ENCODE measurements at regions not wholly inside any gene's neighbourhood (a gene's known extent, or its start where the extent isn't known, plus 50 kb on each side); places are given as distances from the start of the nearest gene placed in this dataset.

DNA sequence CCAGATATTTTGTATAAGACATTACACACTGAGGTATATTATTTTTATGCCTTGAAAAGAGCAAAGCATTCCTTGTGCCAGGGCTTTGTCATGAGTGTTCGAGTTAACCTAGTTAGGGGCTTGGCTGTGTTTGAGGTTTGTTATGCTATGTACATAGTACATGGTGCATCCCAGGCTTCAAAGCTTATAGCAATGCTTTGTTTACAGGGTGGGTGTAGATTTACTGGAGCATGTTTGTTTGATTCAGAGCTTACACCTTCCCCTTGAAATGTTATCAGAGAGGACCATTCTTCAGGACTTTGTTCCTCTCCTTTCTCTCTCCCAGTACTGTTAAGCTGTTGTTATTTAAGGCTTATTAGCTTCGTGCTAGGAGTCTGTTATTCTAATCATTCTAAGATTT, 738.7 kb upstream of the LRRTM4 start (continued):
- TF ChIP-seq, protein P1, sequence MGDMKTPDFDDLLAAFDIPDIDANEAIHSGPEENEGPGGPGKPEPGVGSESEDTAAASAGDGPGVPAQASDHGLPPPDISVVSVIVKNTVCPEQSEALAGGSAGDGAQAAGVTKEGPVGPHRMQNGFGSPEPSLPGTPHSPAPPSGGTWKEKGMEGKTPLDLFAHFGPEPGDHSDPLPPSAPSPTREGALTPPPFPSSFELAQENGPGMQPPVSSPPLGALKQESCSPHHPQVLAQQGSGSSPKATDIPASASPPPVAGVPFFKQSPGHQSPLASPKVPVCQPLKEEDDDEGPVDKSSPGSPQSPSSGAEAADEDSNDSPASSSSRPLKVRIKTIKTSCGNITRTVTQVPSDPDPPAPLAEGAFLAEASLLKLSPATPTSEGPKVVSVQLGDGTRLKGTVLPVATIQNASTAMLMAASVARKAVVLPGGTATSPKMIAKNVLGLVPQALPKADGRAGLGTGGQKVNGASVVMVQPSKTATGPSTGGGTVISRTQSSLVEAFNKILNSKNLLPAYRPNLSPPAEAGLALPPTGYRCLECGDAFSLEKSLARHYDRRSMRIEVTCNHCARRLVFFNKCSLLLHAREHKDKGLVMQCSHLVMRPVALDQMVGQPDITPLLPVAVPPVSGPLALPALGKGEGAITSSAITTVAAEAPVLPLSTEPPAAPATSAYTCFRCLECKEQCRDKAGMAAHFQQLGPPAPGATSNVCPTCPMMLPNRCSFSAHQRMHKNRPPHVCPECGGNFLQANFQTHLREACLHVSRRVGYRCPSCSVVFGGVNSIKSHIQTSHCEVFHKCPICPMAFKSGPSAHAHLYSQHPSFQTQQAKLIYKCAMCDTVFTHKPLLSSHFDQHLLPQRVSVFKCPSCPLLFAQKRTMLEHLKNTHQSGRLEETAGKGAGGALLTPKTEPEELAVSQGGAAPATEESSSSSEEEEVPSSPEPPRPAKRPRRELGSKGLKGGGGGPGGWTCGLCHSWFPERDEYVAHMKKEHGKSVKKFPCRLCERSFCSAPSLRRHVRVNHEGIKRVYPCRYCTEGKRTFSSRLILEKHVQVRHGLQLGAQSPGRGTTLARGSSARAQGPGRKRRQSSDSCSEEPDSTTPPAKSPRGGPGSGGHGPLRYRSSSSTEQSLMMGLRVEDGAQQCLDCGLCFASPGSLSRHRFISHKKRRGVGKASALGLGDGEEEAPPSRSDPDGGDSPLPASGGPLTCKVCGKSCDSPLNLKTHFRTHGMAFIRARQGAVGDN (CRISPR knock-in tag; IDR thresholded peaks at IDR 0.05) = no peak
- TF ChIP-seq, protein P2, sequence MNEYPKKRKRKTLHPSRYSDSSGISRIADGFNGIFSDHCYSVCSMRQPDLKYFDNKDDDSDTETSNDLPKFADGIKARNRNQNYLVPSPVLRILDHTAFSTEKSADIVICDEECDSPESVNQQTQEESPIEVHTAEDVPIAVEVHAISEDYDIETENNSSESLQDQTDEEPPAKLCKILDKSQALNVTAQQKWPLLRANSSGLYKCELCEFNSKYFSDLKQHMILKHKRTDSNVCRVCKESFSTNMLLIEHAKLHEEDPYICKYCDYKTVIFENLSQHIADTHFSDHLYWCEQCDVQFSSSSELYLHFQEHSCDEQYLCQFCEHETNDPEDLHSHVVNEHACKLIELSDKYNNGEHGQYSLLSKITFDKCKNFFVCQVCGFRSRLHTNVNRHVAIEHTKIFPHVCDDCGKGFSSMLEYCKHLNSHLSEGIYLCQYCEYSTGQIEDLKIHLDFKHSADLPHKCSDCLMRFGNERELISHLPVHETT (CRISPR knock-in tag; conservative IDR thresholded peaks at IDR 0.05) = no peak
- TF ChIP-seq SUZ12 (IDR thresholded peaks at IDR 0.05; ENCODE audit: low read depth, low read length) = no peak
- peak; percentile 91 for TF ChIP-seq DPF2 (CRISPR knock-in tag; IDR thresholded peaks at IDR 0.05; ENCODE audit: borderline replicate concordance, low read depth)
- no peak for TF ChIP-seq SP2 (CRISPR knock-in tag; IDR thresholded peaks at IDR 0.05)
- no peak for TF ChIP-seq ZNF567 (CRISPR knock-in tag; IDR thresholded peaks at IDR 0.05; ENCODE audit: borderline replicate concordance)
- TF ChIP-seq, protein P3, sequence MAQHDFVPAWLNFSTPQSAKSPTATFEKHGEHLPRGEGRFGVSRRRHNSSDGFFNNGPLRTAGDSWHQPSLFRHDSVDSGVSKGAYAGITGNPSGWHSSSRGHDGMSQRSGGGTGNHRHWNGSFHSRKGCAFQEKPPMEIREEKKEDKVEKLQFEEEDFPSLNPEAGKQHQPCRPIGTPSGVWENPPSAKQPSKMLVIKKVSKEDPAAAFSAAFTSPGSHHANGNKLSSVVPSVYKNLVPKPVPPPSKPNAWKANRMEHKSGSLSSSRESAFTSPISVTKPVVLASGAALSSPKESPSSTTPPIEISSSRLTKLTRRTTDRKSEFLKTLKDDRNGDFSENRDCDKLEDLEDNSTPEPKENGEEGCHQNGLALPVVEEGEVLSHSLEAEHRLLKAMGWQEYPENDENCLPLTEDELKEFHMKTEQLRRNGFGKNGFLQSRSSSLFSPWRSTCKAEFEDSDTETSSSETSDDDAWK (CRISPR knock-in tag; IDR thresholded peaks at IDR 0.05) = no peak
- TF ChIP-seq, protein P4, sequence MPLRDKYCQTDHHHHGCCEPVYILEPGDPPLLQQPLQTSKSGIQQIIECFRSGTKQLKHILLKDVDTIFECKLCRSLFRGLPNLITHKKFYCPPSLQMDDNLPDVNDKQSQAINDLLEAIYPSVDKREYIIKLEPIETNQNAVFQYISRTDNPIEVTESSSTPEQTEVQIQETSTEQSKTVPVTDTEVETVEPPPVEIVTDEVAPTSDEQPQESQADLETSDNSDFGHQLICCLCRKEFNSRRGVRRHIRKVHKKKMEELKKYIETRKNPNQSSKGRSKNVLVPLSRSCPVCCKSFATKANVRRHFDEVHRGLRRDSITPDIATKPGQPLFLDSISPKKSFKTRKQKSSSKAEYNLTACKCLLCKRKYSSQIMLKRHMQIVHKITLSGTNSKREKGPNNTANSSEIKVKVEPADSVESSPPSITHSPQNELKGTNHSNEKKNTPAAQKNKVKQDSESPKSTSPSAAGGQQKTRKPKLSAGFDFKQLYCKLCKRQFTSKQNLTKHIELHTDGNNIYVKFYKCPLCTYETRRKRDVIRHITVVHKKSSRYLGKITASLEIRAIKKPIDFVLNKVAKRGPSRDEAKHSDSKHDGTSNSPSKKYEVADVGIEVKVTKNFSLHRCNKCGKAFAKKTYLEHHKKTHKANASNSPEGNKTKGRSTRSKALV (CRISPR knock-in tag; IDR thresholded peaks at IDR 0.05) = no peak
- no peak for TF ChIP-seq CENPX (CRISPR knock-in tag; IDR thresholded peaks at IDR 0.05)
- TF ChIP-seq, protein P5, sequence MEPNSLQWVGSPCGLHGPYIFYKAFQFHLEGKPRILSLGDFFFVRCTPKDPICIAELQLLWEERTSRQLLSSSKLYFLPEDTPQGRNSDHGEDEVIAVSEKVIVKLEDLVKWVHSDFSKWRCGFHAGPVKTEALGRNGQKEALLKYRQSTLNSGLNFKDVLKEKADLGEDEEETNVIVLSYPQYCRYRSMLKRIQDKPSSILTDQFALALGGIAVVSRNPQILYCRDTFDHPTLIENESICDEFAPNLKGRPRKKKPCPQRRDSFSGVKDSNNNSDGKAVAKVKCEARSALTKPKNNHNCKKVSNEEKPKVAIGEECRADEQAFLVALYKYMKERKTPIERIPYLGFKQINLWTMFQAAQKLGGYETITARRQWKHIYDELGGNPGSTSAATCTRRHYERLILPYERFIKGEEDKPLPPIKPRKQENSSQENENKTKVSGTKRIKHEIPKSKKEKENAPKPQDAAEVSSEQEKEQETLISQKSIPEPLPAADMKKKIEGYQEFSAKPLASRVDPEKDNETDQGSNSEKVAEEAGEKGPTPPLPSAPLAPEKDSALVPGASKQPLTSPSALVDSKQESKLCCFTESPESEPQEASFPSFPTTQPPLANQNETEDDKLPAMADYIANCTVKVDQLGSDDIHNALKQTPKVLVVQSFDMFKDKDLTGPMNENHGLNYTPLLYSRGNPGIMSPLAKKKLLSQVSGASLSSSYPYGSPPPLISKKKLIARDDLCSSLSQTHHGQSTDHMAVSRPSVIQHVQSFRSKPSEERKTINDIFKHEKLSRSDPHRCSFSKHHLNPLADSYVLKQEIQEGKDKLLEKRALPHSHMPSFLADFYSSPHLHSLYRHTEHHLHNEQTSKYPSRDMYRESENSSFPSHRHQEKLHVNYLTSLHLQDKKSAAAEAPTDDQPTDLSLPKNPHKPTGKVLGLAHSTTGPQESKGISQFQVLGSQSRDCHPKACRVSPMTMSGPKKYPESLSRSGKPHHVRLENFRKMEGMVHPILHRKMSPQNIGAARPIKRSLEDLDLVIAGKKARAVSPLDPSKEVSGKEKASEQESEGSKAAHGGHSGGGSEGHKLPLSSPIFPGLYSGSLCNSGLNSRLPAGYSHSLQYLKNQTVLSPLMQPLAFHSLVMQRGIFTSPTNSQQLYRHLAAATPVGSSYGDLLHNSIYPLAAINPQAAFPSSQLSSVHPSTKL (CRISPR knock-in tag; IDR thresholded peaks at IDR 0.05) = peak; percentile 98
- TF ChIP-seq, protein P6, sequence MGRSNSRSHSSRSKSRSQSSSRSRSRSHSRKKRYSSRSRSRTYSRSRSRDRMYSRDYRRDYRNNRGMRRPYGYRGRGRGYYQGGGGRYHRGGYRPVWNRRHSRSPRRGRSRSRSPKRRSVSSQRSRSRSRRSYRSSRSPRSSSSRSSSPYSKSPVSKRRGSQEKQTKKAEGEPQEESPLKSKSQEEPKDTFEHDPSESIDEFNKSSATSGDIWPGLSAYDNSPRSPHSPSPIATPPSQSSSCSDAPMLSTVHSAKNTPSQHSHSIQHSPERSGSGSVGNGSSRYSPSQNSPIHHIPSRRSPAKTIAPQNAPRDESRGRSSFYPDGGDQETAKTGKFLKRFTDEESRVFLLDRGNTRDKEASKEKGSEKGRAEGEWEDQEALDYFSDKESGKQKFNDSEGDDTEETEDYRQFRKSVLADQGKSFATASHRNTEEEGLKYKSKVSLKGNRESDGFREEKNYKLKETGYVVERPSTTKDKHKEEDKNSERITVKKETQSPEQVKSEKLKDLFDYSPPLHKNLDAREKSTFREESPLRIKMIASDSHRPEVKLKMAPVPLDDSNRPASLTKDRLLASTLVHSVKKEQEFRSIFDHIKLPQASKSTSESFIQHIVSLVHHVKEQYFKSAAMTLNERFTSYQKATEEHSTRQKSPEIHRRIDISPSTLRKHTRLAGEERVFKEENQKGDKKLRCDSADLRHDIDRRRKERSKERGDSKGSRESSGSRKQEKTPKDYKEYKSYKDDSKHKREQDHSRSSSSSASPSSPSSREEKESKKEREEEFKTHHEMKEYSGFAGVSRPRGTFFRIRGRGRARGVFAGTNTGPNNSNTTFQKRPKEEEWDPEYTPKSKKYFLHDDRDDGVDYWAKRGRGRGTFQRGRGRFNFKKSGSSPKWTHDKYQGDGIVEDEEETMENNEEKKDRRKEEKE (IDR thresholded peaks at IDR 0.05) = no peak
- no peak for TF ChIP-seq PRMT3 (CRISPR knock-in tag; IDR thresholded peaks at IDR 0.05; ENCODE audit: borderline replicate concordance, low read depth)
- TF ChIP-seq ZNF766 (CRISPR knock-in tag; IDR thresholded peaks at IDR 0.05; ENCODE audit: borderline replicate concordance) = no peak
- no peak for TF ChIP-seq ZNF33B (CRISPR knock-in tag; IDR thresholded peaks at IDR 0.05)

Data from HepG2 (cell line).